HepG2 (cell line): ENCODE measurements at regions not wholly inside any gene's neighbourhood (a gene's known extent, or its start where the extent isn't known, plus 50 kb on each side); places are given as distances from the start of the nearest gene placed in this dataset.

Experiments
- EZH2 ChIP-seq: conservative IDR thresholded peaks from 2 replicates; pipeline ENCODE4 v1.6.1; 2012; ENCODE audit warnings: mild to moderate bottlenecking, low read depth, low read length, moderate library complexity
- FOXA1 ChIP-seq, 2 experiments: fragments of 450-650 bp in 1 of 2; sonication (generic) in 1 of 2; formaldehyde crosslinking in 1 of 2; IDR thresholded peaks; 2 replicates each; pipeline versions ENCODE4 v1.4.0 to v1.6.1; 2016 to 2020; ENCODE audit warnings: missing genetic modification reagents in 1 of 2
- KAT8 ChIP-seq: IDR thresholded peaks from 2 replicates; pipeline ENCODE4 v1.6.1; 2016; ENCODE audit warnings: missing genetic modification reagents, missing compliant biosample characterization
- POLR2A ChIP-seq, 2 experiments: IDR thresholded peaks; 2 replicates each; pipeline ENCODE4 v1.6.1; 2011; ENCODE audit warnings: low read depth in 2 of 2, low read length in 2 of 2, mild to moderate bottlenecking in 1 of 2, moderate library complexity in 1 of 2; ENCODE audit not compliant: insufficient read depth in 1 of 2
- SMC3 ChIP-seq: IDR thresholded peaks from 2 replicates; pipeline ENCODE4 v1.6.1; 2011; ENCODE audit warnings: low read length, improper control_type of control experiment

DNA sequence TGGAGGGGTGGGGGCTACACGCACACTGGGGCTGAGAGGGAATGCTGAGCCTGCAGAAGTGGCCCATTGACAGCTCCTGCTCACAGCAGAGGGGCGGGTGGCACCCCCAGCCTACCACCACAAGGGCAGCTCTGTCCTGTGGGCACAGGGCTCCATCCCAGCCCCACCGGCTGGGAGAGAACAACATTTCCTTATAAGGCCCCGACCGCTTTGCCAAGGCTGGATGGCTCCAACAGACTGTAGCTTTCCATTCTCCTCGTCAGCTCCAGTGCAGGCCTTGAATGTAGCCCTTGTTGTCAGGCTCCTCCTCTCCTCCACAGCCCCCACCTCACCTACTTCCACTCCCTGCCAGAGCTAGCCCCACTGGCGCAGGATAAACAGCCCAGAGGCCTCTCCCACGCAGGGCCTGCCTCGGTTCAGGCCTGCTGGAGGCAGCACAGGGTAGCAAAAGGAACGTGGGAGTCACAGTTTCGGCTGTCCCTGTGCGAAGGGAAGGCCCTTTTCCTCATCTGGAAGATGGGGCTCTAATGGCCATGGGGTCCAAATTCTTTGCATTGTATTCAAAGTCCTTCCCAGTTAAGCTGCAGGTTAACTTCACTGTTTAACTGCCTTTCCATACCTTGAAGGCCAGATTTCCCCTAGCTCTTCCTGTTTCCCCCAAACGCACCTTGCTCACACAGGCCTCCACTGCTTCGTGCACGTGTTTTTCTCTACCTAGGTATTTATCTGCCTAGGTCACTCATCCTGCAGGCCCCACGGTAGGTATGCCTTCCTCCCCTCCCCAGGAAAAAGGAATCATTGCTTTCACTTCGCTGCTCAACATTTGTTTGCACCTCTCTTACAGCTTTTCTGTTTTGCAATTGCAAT, 101.6 kb upstream of the LPP start:
- TF ChIP-seq FOXA1 (IDR thresholded peaks at IDR 0.05) (no peak), FOXA1 (CRISPR knock-in tag; IDR thresholded peaks at IDR 0.05) (peak; percentile 80), POLR2A (IDR thresholded peaks at IDR 0.05; ENCODE audit: insufficient read depth in 1 of 2, low read depth in 2 of 2, low read length in 2 of 2) (peak; percentile 54 to 55; a peak in 2 of 4 replicates), EZH2 (no peak), KAT8 (CRISPR knock-in tag) (peak; percentile 18; the same call in 1 of the 2 replicates), SMC3 (peak; percentile 45)
